ENCODE measurements at regions not wholly inside any gene's neighbourhood (a gene's known extent, or its start where the extent isn't known, plus 50 kb on each side); places are given as distances from the start of the nearest gene placed in this dataset.

GRCh38 chr4:154014407-154015321 is 225.8 kb upstream of the SFRP2 start:
- H3K4me1 ChIP-seq (ENCODE audit: insufficient read depth, low read length) = no peaks in the 10 kb centered on the region
- H3K27me3 ChIP-seq (ENCODE audit: insufficient read depth, low read length) = no peaks in the 10 kb centered on the region
- H3K4me3 ChIP-seq (ENCODE audit: low read length) = no peak overlapping the region
- H3K36me3 ChIP-seq (ENCODE audit: insufficient read depth, low read length) = no peaks in the 10 kb centered on the region
- H3K9me3 ChIP-seq (ENCODE audit: low read length) = no peaks in the 10 kb centered on the region
- no peak overlapping the region for H2AFZ ChIP-seq (ENCODE audit: low read depth, low read length)

- Histone ChIP-seq H3K36me3 (ENCODE audit: insufficient read depth, low read length) (no peaks in the 10 kb centered on the region), H3K9me3 (ENCODE audit: low read length) (no peaks in the 10 kb centered on the region), H3K27me3 (ENCODE audit: insufficient read depth, low read length) (no peaks in the 10 kb centered on the region), H2AFZ (ENCODE audit: low read depth, low read length) (no peak overlapping the region), H3K4me1 (ENCODE audit: insufficient read depth, low read length) (no peaks in the 10 kb centered on the region), H3K4me3 (ENCODE audit: low read length) (no peak overlapping the region)
Observed at GRCh38 chr4:154013576-154013975, 224.7 kb upstream of the SFRP2 start.

GRCh38 chr4:154010371-154010770 is 221.5 kb upstream of the SFRP2 start:
- Histone ChIP-seq H3K27me3 (ENCODE audit: insufficient read depth, low read length) (no peaks in the 10 kb centered on the region), H3K36me3 (ENCODE audit: insufficient read depth, low read length) (no peaks in the 10 kb centered on the region), H3K9me3 (ENCODE audit: low read length) (no peaks in the 10 kb centered on the region), H3K4me3 (ENCODE audit: low read length) (no peak overlapping the region), H3K4me1 (ENCODE audit: insufficient read depth, low read length) (no peaks in the 10 kb centered on the region), H2AFZ (ENCODE audit: low read depth, low read length) (no peak overlapping the region)

DNA sequence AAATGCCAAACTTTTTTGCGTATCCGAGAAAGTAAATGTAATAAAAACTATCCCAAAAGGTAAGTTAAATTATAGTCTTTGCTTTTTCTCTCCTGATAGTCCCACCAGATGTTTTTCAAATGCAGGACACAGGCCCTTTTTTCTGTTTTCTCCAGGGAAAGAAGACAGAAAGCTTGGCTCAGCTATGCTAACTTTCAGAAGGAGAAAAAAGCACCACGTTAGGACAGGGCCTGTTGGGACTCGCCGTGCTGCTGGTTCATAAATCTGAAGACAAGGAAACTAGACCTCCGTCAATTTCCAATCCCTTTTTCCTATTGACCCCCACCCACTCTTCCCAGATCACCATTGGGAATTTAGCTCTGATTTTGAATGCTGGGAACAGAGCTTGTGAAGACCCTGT is 220.9 kb upstream of the SFRP2 start:
- Histone ChIP-seq H3K9me3 (ENCODE audit: low read length) (no peaks in the 10 kb centered on the region), H3K27me3 (ENCODE audit: insufficient read depth, low read length) (no peaks in the 10 kb centered on the region), H3K36me3 (ENCODE audit: insufficient read depth, low read length) (no peaks in the 10 kb centered on the region), H3K4me1 (ENCODE audit: insufficient read depth, low read length) (no peaks in the 10 kb centered on the region), H3K4me3 (ENCODE audit: low read length) (no peak overlapping the region), H2AFZ (ENCODE audit: low read depth, low read length) (no peak overlapping the region)

DNA sequence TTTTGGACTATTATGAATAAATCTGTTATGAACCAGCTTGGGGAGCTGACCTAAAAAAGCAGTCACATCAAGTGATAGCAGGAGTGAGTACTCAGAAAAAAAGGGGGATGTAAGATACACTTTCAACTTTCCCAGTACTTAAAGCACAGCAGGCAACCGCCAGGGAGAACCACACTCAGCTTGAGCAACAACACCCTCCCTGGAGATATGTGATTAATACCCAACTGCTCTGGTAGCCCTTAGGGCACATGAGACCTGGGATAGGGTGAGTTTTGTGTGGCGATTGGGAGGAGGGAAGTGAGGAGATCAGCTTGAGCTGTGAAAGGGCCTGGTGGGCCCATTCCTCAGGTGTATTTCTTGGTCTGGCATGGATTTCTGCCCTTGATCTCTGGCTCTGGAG is 220.3 kb upstream of the SFRP2 start:
- no peak overlapping the region for H2AFZ ChIP-seq (ENCODE audit: low read depth, low read length)
- no peak overlapping the region for H3K4me3 ChIP-seq (ENCODE audit: low read length)

GRCh38 chr4:154005171-154005520 is 216.3 kb upstream of the SFRP2 start:
- no peak overlapping the region for H2AFZ ChIP-seq (ENCODE audit: low read depth, low read length)
- no peak overlapping the region for H3K4me3 ChIP-seq (ENCODE audit: low read length)
- H3K36me3 ChIP-seq (ENCODE audit: insufficient read depth, low read length) = no peaks in the 10 kb centered on the region
- H3K27me3 ChIP-seq (ENCODE audit: insufficient read depth, low read length) = no peaks in the 10 kb centered on the region
- H3K9me3 ChIP-seq (ENCODE audit: low read length) = no peaks in the 10 kb centered on the region
- H3K4me1 ChIP-seq (ENCODE audit: insufficient read depth, low read length) = no peaks in the 10 kb centered on the region

More for the DNA sequence above, 220.3 kb upstream of the SFRP2 start:
- Histone ChIP-seq H3K27me3 (ENCODE audit: insufficient read depth, low read length) (no peaks in the 10 kb centered on the region), H3K4me1 (ENCODE audit: insufficient read depth, low read length) (no peaks in the 10 kb centered on the region), H3K9me3 (ENCODE audit: low read length) (no peaks in the 10 kb centered on the region), H3K36me3 (ENCODE audit: insufficient read depth, low read length) (no peaks in the 10 kb centered on the region)

DNA sequence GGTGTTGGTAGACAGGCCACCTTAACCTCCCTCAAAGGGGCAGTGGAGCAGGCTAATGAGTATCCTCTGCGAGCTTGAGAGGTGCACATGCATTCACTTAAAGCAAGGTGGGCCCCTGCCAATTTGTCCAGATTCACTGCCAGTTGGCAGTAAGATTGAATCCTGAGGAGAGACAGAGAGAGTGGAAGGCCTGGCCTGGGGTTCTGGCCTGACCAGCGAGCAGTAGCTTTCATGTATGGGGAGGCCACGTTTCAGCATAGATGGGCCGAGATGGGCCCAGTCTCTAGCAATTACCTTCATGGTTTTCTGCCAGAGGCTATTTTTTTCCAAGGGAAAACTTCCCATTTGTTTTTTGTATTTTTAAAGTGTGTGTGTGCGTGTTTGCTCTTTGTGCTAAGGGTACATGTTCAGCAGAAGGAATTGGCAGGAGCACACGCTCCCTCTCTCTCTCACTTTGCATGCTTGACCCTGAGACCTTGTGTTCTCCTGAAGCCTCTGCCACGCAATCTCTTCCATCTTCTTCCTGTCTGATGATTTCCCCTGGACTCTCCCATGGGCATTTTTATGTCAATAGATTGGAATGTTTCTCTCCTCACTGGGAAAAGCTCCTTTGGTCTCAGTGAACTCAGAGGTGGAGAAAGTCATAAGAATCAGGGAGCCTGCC is 215.8 kb upstream of the SFRP2 start:
- no peaks in the 10 kb centered on the region for H3K27me3 ChIP-seq (ENCODE audit: insufficient read depth, low read length)
- H3K4me3 ChIP-seq (ENCODE audit: low read length) = no peak overlapping the region
- no peak overlapping the region for H2AFZ ChIP-seq (ENCODE audit: low read depth, low read length)
- H3K36me3 ChIP-seq (ENCODE audit: insufficient read depth, low read length) = no peaks in the 10 kb centered on the region
- H3K4me1 ChIP-seq (ENCODE audit: insufficient read depth, low read length) = no peaks in the 10 kb centered on the region
- no peaks in the 10 kb centered on the region for H3K9me3 ChIP-seq (ENCODE audit: low read length)

DNA sequence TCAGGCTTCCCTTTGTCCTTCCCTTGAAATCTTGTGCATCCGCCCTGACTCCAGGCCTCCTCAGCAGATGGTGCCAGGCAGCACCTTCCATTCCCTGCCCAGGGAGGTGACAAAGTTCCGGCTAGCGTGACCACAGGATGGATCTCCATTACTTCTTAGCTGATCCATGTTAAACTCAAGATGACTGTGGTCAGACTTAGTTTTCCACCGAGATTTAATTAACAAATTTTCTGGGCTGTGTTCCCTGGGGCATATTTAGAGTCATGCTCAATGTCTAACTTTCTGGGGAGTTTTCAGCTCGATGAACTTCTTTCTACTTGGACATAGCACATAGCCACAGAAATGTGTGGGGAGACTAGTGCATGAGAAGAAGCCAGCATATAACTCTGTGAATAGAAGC is 215.1 kb upstream of the SFRP2 start:
- no peaks in the 10 kb centered on the region for H3K27me3 ChIP-seq (ENCODE audit: insufficient read depth, low read length)
- no peak overlapping the region for H3K4me3 ChIP-seq (ENCODE audit: low read length)

DNA sequence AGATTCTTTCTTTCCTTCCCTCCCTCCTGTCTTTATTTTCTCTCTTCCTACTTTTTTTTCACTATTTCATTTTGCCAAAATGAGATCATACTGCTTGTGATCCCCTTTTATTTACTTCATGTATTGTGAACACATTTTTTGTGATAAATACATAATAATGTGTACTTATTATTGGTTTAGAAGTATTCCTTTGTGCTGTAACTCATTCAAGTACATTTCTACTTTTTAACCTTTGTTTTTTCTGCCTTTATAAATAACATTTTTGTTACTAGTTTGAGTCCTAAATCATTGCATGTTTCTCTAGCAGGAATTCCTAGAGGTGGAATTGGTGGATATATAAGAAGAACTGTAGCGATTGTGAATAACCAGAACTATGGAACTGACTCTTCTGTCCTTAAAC is 214.5 kb upstream of the SFRP2 start:
- Histone ChIP-seq H2AFZ (ENCODE audit: low read depth, low read length) (no peak overlapping the region), H3K27me3 (ENCODE audit: insufficient read depth, low read length) (no peaks in the 10 kb centered on the region), H3K36me3 (ENCODE audit: insufficient read depth, low read length) (no peaks in the 10 kb centered on the region), H3K4me1 (ENCODE audit: insufficient read depth, low read length) (no peaks in the 10 kb centered on the region), H3K4me3 (ENCODE audit: low read length) (no peak overlapping the region), H3K9me3 (ENCODE audit: low read length) (no peaks in the 10 kb centered on the region)

More for the DNA sequence above, 215.1 kb upstream of the SFRP2 start:
- no peaks in the 10 kb centered on the region for H3K4me1 ChIP-seq (ENCODE audit: insufficient read depth, low read length)
- no peaks in the 10 kb centered on the region for H3K9me3 ChIP-seq (ENCODE audit: low read length)
- H3K36me3 ChIP-seq (ENCODE audit: insufficient read depth, low read length) = no peaks in the 10 kb centered on the region
- no peak overlapping the region for H2AFZ ChIP-seq (ENCODE audit: low read depth, low read length)

GRCh38 chr4:154001193-154001592 is 212.3 kb upstream of the SFRP2 start:
- Histone ChIP-seq H3K4me3 (ENCODE audit: low read length) (no peak overlapping the region), H3K9me3 (ENCODE audit: low read length) (peaks cover 6% of the 10 kb centered on the region), H3K27me3 (ENCODE audit: insufficient read depth, low read length) (no peaks in the 10 kb centered on the region), H3K4me1 (ENCODE audit: insufficient read depth, low read length) (no peaks in the 10 kb centered on the region), H2AFZ (ENCODE audit: low read depth, low read length) (no peak overlapping the region), H3K36me3 (ENCODE audit: insufficient read depth, low read length) (no peaks in the 10 kb centered on the region)

DNA sequence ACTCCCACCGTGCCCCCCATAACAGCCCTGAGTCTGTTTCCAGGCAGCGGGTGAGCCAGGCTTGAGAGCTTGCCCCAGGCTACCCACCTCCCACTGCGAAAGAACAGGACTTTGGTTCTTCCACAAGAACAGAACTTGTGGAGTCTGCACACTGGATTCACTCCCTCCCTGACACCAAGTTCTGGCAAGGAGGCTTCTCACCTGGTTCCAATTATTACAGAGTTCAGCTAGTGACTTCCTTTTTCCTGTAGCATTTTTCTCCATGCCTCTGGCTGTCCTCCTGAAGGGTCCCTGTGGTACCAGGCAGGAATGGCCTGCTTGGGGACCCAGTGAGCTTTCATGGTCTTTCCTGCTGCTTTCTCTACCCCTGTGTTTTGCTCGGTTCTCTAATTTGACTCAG is 208.6 kb upstream of the SFRP2 start:
- H3K27me3 ChIP-seq (ENCODE audit: insufficient read depth, low read length) = no peaks in the 10 kb centered on the region
- peaks cover 7% of the 10 kb centered on the region for H3K9me3 ChIP-seq (ENCODE audit: low read length)
- H3K36me3 ChIP-seq (ENCODE audit: insufficient read depth, low read length) = no peaks in the 10 kb centered on the region
- H2AFZ ChIP-seq (ENCODE audit: low read depth, low read length) = no peak overlapping the region
- no peak overlapping the region for H3K4me3 ChIP-seq (ENCODE audit: low read length)
- H3K4me1 ChIP-seq (ENCODE audit: insufficient read depth, low read length) = no peaks in the 10 kb centered on the region

DNA sequence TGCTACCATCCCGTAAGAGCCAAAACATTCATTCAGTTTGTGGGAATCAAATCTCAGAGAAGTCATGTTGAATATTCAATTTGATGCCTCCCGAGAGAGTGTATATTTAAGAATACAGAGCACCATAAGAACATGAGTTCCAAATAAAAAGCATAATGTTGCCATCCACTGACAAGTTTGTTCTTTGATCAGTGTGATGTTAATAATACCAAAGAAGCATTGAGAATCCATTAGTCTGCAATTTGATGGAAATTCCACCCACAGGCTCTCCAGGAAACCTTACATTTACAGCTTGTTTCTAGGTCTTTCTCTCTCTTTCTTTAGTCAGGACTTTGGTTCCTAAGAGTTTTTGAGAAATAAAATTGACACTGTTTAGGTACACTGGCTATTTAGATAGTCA is 200.6 kb upstream of the SFRP2 start:
- Histone ChIP-seq H3K4me3 (ENCODE audit: low read length) (no peak overlapping the region), H3K27me3 (ENCODE audit: insufficient read depth, low read length) (no peaks in the 10 kb centered on the region), H3K36me3 (ENCODE audit: insufficient read depth, low read length) (no peaks in the 10 kb centered on the region), H2AFZ (ENCODE audit: low read depth, low read length) (no peak overlapping the region), H3K9me3 (ENCODE audit: low read length) (no peaks in the 10 kb centered on the region), H3K4me1 (ENCODE audit: insufficient read depth, low read length) (peaks cover 50% of the 10 kb centered on the region)

- Histone ChIP-seq H3K27me3 (ENCODE audit: insufficient read depth, low read length) (no peaks in the 10 kb centered on the region), H2AFZ (ENCODE audit: low read depth, low read length) (no peak overlapping the region), H3K36me3 (ENCODE audit: insufficient read depth, low read length) (no peaks in the 10 kb centered on the region), H3K9me3 (ENCODE audit: low read length) (no peaks in the 10 kb centered on the region), H3K4me3 (ENCODE audit: low read length) (no peak overlapping the region), H3K4me1 (ENCODE audit: insufficient read depth, low read length) (peaks cover 50% of the 10 kb centered on the region)
Observed at GRCh38 chr4:153988492-153989363, 199.8 kb upstream of the SFRP2 start.
